ENCODE measurements at regions not wholly inside any gene's neighbourhood (a gene's known extent, or its start where the extent isn't known, plus 50 kb on each side); places are given as distances from the start of the nearest gene placed in this dataset.

DNA sequence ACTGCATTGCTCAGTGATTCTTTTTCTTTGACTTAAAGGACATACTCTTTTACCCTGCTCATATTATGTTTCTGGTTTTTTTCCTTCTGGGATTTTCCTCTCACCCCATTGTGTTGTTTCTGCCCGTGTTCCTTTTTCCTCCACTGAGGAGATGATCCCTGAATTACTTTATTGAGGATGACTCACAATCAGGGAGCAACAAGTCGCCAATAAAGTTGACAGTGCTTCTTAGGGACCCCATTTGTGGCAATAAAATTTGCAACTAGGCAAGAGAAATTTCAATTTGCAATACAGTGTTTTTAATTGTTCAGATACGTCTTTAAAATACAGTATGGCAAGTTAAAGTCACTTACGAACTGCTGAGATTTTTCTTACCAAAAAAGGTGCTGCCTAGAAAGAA lies 217.9 kb downstream of the SOX4 start:
- H3K79me2 ChIP-seq (ENCODE audit: insufficient read depth): peaks cover 4% of the 10 kb centered on the region
- CTCF ChIA-PET: no interaction called here
- no peaks in the 10 kb centered on the region for H4K20me1 ChIP-seq (ENCODE audit: insufficient read depth)
- no peak overlapping the region for H3K4me3 ChIP-seq (ENCODE audit: low read depth in 2 of 2, low read length in 1 of 2)
- no peak overlapping the region for H3K27ac ChIP-seq (ENCODE audit: low read depth in 2 of 2, low read length in 1 of 2)
- no peaks in the 10 kb centered on the region for H3K9me3 ChIP-seq
- TF ChIP-seq POLR2AphosphoS5 (IDR thresholded peaks at IDR 0.05; ENCODE audit: low read depth, low read length) (no peak), RAD21 (IDR thresholded peaks at IDR 0.05; ENCODE audit: low read length) (no peak), FOSL2 (IDR thresholded peaks at IDR 0.05; ENCODE audit: borderline replicate concordance, low read depth) (no peak), SMC3 (IDR thresholded peaks at IDR 0.05; ENCODE audit: low read depth, low read length) (no peak), CHD2 (IDR thresholded peaks at IDR 0.05; ENCODE audit: low read length, partially characterized antibody) (no peak), JUND (IDR thresholded peaks at IDR 0.05) (no peak), IRF3 (IDR thresholded peaks at IDR 0.05; ENCODE audit: low read depth, low read length) (no peak), TAF1 (IDR thresholded peaks at IDR 0.05; ENCODE audit: borderline replicate concordance, low read depth, low read length) (no peak), USF2 (IDR thresholded peaks at IDR 0.05; ENCODE audit: borderline replicate concordance, low read depth, low read length) (no peak), GATA2 (CRISPR knock-in tag; IDR thresholded peaks at IDR 0.05) (no peak), ZBTB33 (IDR thresholded peaks at IDR 0.05; ENCODE audit: borderline replicate concordance, low read depth) (no peak), NRF1 (IDR thresholded peaks at IDR 0.05; ENCODE audit: low read depth, low read length) (no peak), SIN3A (IDR thresholded peaks at IDR 0.05; ENCODE audit: borderline replicate concordance, low read depth, low read length) (no peak), TEAD4 (IDR thresholded peaks at IDR 0.05; ENCODE audit: borderline replicate concordance, insufficient read depth) (no peak), ELF1 (IDR thresholded peaks at IDR 0.05) (no peak)
- TF ChIP-seq, protein P1, sequence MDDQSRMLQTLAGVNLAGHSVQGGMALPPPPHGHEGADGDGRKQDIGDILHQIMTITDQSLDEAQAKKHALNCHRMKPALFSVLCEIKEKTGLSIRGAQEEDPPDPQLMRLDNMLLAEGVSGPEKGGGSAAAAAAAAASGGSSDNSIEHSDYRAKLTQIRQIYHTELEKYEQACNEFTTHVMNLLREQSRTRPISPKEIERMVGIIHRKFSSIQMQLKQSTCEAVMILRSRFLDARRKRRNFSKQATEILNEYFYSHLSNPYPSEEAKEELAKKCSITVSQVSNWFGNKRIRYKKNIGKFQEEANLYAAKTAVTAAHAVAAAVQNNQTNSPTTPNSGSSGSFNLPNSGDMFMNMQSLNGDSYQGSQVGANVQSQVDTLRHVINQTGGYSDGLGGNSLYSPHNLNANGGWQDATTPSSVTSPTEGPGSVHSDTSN (IDR thresholded peaks at IDR 0.05): no peak
- TF ChIP-seq, protein P2, sequence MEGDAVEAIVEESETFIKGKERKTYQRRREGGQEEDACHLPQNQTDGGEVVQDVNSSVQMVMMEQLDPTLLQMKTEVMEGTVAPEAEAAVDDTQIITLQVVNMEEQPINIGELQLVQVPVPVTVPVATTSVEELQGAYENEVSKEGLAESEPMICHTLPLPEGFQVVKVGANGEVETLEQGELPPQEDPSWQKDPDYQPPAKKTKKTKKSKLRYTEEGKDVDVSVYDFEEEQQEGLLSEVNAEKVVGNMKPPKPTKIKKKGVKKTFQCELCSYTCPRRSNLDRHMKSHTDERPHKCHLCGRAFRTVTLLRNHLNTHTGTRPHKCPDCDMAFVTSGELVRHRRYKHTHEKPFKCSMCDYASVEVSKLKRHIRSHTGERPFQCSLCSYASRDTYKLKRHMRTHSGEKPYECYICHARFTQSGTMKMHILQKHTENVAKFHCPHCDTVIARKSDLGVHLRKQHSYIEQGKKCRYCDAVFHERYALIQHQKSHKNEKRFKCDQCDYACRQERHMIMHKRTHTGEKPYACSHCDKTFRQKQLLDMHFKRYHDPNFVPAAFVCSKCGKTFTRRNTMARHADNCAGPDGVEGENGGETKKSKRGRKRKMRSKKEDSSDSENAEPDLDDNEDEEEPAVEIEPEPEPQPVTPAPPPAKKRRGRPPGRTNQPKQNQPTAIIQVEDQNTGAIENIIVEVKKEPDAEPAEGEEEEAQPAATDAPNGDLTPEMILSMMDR (IDR thresholded peaks at IDR 0.05): no peak
- no peaks in the 10 kb centered on the region for H3K27me3 ChIP-seq (ENCODE audit: insufficient read depth)
- no peak overlapping the region for H3K4me2 ChIP-seq
- H3K36me3 ChIP-seq (replicated peaks in 1 of 2; ENCODE audit: control insufficient read depth in 1 of 2, insufficient read depth in 2 of 2, low read length in 1 of 2): no peaks in the 10 kb centered on the region
- H3K4me1 ChIP-seq (ENCODE audit: control insufficient read depth in 1 of 2, insufficient read depth in 2 of 2, low read depth in 1 of 2, low read length in 1 of 2): peaks cover 11 to 14% of the 10 kb centered on the region in 2 experiments; a peak in 2 of 4 replicates
- no peak overlapping the region for H2AFZ ChIP-seq (ENCODE audit: low read depth)
- WGBS (ENCODE audit: low lambda C conversion rate): 94% methylated on average over 4 of the region's 4 CpGs
- no peaks in the 10 kb centered on the region for H3K9me2 ChIP-seq
- DNase-seq: no peak
- H3F3A ChIP-seq (replicated peaks; ENCODE audit: insufficient read depth): peaks cover 14% of the 10 kb centered on the region
- no peak overlapping the region for H3K9ac ChIP-seq
- POLR2A ChIA-PET: no interaction called here
